A172 (cell line): ENCODE measurements at regions not wholly inside any gene's neighbourhood (a gene's known extent, or its start where the extent isn't known, plus 50 kb on each side); places are given as distances from the start of the nearest gene placed in this dataset.
A peak's percentile ranks its signal among the peaks of the same experiment; 100 is the strongest.
"Not testable (repeated sequence)": the region's sequence is repeated elsewhere in the genome, so short reads cannot be mapped to it uniquely, and the experiment has no call there.

Experiments
- DNase-seq: peaks from one replicate; pipeline ENCODE4 v3.0.0-alpha.2; 2015; ENCODE audit warnings: low spot score

DNA sequence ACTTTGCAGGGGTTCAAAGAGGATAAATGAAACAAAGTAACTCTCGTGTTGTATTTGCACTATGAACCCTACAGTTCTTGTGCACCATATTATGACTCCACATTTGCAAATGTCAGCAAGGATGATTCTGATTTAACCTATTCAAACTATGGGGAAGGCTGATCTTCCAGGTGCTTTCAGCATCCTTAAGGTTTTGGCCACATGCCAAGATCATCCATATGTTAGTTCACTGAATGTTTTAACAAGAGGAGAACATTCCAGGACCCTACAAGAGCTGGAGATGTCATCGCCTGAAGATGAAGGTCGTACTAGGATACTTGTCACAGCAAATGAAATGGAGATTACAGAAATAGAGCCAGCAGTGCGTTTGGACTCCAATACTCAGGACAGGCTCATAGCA is 114.2 kb downstream of the DHRS2 start:
- no peak for DNase-seq

DNA sequence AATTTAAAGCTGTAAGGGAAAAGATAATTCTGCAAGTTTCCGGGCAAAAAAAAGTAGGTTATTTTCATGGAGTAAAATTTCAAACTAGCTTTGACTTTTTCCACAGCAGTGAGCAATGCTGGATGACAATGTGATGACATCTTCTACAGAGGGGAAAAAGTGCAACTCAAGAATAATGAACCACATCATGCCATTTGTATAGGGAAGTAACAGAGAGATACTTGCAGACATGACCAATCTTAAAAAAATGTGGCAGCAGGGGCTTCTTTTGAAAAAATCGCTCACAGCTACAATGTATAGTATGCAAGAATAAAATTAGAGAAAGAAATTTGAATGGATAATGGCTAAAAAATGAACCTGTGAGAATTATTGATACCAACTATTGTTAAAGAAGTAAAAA is 115.5 kb downstream of the DHRS2 start:
- no peak for DNase-seq

DNA sequence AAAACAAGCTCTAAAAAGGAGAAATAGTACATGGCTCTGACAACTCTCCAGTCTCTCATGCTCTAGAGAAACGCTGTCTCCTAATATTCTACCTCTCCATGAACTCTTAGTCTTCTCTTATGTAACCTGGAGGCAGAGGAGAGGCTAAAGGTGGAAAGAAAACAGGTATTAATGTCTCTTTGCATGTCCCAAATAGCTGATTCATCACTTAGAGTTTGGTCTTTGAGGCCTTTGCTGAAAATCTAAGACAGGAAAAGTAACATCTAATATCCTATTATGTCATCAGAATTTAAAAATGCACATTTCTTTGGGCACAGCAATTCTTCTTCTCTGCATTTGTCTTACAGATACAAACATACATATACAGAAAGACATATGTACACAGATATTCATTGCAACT is 127.2 kb downstream of the DHRS2 start:
- no peak for DNase-seq

DNA sequence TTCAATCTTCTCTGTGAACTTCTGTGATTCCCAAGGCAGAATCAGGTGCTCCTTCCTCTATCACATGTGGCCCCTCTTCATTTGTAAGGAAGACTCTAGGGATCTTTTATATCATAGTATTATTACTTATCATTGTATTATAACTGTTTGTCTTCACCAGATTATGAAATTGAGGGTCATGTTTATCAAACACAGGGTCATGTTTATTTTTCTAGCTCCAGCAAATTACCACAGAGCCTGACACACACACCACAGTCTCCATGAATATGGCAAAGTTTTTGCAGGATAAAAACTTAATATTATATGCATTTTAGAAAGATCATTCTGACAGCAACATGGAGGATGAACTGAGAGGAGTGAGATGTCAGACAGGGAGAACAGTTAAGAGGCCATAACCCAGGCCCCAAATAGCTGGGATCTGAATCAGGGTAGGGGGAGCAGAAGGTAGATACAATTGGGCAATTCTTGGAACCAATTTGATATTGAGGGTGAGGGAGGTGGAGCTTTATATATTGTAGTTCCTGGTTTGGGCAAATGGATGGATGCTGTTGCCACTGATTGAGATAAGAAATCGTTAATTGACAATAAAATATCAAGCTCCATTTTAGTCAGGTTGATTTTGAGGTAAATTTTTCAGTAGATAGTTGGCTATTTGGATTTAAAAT is 130.7 kb downstream of the DHRS2 start:
- no peak for DNase-seq

DNA sequence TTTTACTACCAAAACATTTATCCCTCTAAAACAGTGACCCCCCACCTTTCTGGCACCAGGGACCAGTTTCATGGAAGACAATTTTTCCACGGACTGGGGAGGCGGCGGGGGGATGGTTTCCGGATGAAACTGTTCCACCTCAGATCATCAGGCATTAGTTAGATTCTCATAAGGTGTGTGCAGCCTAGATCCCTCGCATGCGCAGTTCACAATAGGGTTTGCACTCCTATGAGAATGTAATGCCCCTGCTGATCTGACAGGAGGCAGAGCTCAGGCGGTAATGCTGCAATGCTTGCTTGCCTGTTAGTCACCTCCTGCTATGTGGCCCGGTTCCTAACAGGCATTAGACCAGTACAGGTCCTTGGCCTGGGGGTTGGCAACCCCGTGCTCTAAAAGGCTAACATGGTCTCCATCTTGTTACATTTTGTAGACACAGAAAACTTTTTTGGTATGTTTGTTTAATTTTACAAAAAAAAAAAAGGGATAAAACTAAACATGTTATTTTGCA is 133.1 kb downstream of the DHRS2 start:
- DNase-seq, result not testable (repeated sequence)

DNA sequence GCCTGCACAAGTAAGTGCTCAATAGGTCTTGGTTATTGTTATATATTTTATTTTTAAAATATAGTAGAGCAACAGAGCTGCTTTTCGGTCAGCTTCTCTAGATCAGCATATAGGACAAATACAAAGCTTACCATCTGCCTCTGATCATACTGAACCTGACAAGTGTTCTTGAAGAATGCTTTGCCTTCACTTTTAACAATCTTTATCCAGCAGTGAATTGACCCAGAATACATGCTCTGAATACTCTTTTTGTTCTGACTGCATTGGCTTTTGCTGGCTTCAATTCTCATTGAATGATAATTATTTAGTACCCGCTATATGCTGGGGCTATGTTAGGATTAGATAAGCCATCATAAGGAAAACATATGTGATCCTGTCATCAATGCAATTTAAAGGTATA is 137.8 kb downstream of the DHRS2 start:
- DNase-seq, result no peak

DNA sequence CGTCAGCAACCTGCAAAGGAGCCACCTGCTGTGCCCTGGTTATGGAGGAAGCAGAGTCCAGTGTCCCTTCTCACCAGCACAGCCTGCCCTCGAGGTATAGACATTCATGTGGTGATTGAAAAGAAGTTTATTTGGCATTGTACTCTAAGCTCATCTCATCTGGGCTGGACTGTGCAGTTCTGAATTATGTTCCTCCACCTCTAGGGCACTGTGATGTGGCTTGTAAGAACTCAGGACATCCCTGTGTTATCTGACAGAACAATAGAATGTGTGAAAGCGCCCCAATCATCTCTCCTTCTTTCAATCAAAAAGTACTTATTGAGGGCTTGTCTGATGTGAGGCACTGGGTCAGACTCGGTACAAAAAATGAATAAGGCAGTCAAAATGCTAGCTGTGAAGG is 140.1 kb downstream of the DHRS2 start:
- DNase-seq, result no peak

DNA sequence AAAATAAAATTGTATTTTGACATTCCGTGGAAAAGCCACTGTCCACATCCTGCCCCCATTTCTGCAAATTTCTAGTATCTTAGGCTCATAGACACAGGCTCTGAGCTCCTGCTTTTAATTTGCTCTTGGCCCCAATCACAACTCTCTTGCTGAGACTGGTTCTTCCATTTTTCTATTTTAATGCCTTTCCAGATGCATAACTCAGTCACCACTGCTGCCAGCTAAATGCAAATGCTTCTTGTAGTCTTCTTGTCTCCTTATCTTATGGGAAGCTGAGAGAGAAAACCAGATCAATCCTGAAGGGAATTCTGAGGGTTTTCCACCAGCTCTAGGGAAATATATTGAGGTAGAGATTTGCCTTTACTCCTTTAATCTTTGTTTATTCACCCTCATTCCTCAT is 149.0 kb downstream of the DHRS2 start:
- DNase-seq, result no peak

DNA sequence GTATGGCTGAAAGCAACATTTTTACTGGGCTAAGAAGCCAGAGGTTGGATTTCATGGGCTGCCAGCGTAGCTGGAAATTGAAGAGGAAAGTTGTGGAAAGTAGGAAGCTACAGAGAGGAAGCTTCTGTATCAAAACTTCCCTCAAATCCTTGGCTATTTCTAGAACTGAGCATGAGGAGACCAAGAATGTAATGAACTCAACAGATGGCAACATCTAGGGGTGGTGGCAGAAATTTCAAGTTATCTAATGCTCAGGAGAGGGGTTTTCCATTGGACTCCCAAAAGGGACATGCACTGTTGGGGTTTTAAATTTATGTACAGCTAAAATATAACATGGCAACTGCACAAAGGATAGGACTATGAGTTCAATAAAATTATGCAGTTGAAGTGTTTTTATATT is 151.3 kb downstream of the DHRS2 start:
- DNase-seq, result no peak

DNA sequence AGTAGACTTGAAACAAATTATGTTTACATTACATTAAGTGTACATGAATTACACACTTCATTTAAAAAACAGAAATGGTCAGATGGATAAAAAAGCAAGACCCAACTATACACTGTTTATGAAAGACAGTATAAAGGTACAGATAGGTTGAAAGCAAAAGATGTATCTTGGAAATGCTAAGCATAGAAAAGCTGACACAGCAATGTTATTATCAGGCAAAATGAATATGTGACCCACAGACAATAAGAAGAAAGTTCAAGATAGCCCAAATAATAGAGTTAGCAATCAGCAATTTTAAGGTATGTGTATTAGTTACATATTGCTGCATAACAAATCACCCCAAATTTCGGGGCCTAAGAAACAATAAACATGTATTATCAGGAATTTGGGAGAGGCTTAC is 153.5 kb downstream of the DHRS2 start:
- no peak for DNase-seq

DNA sequence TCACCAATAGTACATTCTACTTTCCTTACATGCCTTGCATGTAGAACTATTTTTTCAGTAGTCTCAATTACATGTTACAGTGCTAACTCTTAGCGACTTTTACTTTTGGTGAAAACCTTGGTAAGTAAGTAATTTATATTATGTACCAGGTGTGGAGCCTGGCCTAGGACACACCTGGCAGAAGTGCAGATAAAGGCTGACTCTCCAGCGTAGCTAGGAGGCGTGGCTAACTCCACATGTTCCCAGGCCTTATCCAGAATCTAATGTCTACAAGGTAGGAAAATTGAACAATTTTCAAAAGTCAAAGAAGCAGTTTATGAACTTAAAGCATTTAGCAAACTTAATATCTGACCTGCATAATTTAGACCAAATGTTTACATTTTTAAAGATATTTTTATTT is 157.4 kb downstream of the DHRS2 start:
- DNase-seq, result no peak

DNA sequence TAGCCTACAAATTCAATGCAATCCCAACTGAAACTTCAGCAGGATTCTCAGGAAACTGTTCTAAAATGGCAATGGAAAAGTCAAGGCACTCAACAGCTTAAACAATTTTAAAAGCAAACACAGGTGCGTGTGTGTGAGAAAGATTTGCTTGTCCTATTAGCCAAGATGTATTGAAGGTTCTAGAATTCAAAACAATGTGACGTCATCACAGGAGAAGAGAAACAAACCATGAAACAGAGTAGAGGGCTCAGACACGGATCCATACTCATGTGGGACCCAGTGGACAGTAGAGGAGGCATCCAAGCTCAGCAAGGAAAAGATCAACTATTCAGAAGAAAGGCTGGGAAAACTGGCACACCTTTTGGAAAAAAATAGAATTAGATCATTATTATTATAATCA is 152.8 kb upstream of the DHRS4 start:
- DNase-seq, result no peak

DNA sequence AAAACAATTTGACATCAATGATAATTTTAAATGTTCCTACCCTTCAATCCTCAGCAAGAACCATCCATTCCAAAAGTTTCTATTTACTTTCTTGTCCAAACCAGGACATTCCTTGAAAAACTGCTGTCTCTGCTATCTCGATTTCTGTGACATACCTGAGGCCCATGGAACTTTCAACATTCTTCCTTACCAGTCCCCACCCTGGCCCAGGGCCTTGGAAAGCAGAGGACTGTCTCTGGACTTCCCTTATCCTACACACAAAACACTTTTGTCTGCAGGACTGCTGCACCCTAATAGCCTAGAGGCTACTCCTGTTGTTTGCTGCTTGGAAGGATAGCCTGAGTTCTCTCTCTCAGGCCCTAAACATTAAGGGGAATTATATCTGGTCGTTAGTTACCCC is 151.8 kb upstream of the DHRS4 start:
- DNase-seq, result no peak

DNA sequence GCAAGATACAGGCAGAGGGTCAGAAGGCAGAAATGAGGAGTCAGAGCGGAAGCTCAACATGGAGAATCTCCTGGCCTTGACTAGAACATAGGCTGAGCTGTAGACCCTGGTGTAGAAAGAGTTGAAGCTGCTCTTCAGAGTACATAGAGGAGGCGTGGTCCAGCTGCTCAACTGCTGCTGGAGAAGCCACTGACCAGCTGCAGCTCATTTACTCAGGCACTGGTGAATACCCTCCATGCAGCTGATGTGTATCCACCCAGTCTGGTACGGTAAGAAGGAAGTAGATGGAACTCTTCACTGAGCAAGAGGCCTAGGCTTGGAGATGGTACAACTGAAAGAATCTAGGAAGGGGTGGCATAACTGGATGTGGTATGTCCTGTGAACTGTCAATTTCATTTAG is 148.8 kb upstream of the DHRS4 start:
- no peak for DNase-seq

DNA sequence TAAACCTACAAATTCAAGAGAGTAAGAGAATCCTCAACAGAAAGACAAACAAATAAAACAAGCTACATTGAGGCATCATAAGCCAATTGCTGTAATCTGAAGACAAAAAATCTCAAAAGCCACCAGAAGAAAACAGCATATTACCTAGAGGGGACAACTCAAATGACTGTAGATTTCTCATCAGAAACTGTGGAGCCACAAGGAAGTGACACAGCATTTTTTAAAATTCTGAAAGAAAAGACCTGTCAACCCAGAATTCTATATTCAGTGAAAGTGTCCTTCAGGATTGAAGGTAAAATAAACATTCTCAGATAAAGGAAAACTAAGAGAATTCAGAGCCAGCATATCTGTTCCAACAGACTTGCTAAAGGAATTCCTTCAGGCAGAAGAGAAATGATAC is 147.8 kb upstream of the DHRS4 start:
- DNase-seq, result no peak

DNA sequence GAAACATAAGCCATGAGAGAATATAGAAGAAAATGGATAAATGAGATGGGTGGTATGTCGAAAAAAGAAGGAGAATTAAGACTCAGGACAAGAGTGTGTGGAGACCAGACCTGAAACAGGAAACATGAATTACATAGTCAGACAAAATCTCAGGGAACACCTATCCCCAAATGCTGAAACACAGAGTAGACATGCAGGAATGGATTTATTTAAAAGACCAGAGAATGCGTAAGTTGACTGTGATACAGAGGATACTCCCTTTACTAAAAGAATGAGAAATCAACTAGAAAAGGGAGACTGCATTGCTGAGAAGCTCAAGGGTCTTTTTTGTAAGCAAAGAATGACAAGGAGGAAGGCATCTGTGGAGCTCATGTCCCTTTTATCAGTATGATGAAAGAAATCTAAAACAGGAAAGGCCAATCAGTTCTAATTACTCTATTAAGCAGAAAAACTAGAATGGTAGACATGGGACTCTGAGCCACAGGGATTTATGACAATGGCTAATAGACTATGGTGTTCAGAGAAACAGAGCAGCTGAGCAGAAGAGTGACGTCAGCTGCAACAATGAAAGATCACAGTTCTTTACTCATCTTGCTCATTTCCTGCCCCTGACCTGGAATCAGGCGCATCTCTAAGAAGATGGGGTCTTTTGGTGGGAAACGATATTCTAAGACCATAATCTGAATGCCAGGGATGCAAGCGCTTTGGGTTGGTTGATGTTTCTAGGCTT is 138.9 kb upstream of the DHRS4 start:
- no peak for DNase-seq

DNA sequence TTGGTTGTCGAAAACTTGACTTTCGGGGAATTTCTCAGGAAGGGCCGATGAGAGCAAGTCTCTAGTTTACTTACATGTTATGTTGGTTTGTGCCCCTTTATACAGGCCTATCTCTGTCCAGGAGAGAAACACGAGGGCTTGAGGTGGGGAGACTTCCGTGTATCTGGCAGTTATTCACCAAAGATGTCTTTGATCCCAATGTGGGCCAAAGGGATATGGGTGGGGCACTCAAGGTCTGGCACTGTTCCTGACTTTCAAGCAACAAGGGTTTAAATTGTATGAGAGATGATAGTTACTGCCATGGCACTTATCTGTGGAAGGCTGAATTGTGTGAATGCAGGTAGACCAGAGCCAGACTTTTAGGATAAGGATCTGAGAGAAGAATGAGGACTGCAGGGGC is 137.2 kb upstream of the DHRS4 start:
- no peak for DNase-seq

DNA sequence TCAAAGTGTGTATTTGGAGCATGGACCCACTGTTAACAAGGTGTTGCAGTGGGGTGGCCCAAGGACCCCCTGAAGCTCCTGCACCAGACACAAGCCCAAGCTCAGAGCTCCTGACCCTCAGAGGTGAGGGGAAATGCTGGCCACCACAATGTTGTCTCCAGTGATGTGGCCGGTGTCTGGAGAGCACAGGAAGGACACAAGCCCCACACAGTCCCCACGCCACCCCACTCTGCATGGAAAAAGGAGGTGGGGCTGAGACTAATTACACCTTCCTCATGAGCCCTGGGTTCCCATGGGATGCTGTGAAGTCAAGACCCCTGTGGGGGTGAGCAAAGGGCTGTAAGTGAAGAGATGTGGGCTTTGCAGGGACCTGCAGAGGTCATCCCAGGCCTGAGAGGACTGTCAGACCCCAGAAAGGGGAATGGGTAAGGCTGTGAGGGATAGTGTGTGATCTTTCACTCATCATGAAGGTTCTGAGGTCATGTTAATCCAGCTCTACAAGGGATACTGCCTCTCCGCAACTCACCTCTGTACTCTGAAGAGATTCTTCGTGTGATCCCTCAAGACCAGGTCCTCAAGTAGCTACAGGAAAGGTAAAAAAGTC is 136.3 kb upstream of the DHRS4 start:
- no peak for DNase-seq

DNA sequence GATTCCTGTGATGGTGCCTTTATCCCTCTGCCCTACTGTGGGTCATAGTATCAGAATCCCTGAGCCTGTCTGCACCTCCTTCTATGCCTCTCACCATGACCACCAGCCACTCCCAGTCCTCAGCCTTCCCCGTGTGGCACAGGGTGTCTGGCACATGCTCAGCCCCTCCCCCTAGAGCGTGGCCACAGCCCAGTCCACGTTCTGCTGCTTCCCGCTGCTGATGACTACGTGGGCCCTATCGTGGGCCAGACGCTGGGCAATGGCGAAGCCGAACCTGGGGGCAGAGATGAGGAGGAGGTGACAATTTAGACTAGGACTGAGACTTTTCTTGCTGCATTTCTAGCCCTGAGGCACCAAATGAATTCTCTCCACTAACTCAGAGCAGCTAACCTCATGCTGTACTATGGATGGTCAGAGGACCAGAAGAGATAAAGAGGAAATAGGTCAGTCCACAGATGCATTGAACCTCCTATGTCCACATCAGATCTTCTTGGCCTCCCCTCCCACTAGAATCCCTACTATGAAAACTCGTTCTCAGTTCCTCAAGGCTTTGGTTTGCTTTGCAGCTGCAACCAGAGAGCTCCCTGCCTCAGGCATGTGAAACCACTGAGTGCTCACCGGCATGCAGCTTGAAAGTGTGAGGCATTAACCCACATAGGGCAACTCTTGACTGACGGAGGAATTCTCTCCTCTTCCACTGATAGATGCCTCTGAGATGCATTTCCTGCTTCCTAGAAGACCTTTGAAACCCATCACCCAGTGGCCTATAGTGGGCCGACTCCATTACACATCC is 126.3 kb upstream of the DHRS4 start:
- DNase-seq, result no peak

DNA sequence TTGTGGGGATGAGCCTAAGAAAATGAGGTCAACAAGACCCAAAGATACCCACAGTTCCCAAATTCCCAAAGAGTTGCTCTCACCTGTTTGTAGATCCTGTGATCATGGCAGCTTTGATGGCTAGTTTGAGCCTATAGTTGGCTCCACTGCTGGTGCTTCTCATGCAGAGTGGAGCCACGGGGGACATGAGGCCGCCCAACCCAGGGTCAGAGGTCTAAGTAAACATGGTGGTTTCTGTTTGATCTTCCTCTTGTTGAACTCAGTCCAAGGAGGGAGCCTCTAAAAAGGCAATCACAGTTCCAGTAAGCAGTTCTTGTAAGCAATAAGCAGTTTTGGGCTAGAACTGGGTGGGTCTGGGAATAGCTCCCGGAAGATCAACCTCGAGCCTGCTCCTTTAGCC is 125.6 kb upstream of the DHRS4 start:
- DNase-seq, result no peak

DNA sequence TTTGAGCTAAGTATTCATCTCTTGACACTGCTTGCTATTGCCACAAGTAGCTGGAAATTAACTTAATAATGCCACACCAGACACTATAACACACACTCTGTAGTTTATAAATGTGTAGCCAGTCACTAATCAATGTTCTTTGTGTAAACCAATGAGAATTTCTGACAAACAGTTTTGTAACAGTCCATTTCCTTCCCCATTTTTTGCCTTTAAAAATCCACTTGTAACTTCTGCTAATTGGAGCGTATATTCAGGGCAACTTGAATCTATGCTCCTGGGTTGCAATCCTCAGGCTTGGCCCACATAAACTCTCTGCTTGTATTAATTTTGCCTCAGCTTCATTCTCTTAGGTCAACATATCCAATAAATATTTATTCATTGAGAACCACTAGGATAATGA is 125.0 kb upstream of the DHRS4 start:
- no peak for DNase-seq

DNA sequence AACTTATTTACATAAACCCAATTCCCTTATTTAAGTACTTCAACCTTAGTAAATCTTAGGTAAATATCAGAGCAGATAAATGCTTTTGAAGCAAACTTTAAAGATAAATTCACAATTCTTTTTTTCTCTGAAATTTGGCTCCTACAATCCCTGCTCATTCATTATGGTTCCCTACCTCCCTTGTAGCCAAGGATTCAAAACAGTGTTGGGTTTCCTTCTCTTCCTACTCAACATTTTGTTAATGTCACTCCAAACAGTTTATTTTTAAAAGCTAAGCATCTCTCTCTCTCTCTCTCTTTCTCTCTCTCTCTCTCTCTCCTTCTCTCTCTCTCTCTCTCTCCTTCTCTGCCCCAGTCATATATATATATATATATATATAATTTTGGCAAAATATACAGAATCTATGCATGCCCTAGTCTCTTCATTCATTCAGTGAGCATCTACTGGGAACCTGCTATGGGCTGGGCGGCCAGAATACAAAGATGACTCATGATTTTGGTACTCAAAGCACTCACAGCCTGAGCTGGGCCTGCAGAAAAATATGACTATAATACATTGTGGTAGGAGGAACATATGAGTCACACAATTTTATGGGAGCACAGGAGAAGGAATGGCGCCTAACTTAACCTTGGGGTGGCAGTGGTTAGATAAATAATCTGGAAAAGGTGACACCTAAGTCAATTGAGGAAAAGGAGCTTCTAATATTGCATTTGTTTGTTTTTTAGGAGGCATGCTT is 123.7 kb upstream of the DHRS4 start:
- DNase-seq, result peak; percentile 90
